WERI-Rb-1 (cell line): ENCODE measurements at regions not wholly inside any gene's neighbourhood (a gene's known extent, or its start where the extent isn't known, plus 50 kb on each side); places are given as distances from the start of the nearest gene placed in this dataset.

ENCODE experiments used
- DNase-seq: peaks from one replicate; pipeline ENCODE4 v3.0.0-alpha.2; 2020
- H3K27ac ChIP-seq: fragments of 250-450 bp; sonication (Bioruptor Pico); 2 replicates; pipeline ENCODE4 v1.5.1; 2020; ENCODE audit warnings: mild to moderate bottlenecking, moderate library complexity
- H3K27me3 ChIP-seq: fragments of 250-450 bp; sonication (Bioruptor Pico); 2 replicates; pipeline ENCODE4 v1.5.1; 2021; ENCODE audit warnings: mild to moderate bottlenecking, low read depth, moderate library complexity; ENCODE audit not compliant: insufficient read depth, severe bottlenecking
- H3K36me3 ChIP-seq: fragments of 250-450 bp; sonication (Bioruptor Pico); 2 replicates; pipeline ENCODE4 v1.5.1; 2020; ENCODE audit warnings: mild to moderate bottlenecking, moderate library complexity
- H3K4me3 ChIP-seq: 2 replicates; pipeline ENCODE4 v1.5.1; 2011; ENCODE audit warnings: low read depth, mild to moderate bottlenecking, control low read depth, low read length
- H3K9me3 ChIP-seq: fragments of 250-450 bp; sonication (Bioruptor Pico); 2 replicates; pipeline ENCODE4 v1.5.1; 2021; ENCODE audit warnings: mild to moderate bottlenecking, moderate library complexity; ENCODE audit not compliant: severe bottlenecking
- CTCF ChIP-seq: IDR thresholded peaks from 2 replicates; pipeline ENCODE4 v1.5.1; 2011; ENCODE audit warnings: low read depth, mild to moderate bottlenecking, control low read depth, inconsistent platforms, low read length

- TF ChIP-seq CTCF, result no peak
- Histone ChIP-seq H3K27me3 (peaks cover 42% of the 10 kb centered on the region), H3K9me3 (peaks cover 3% of the 10 kb centered on the region), H3K36me3 (no peaks in the 10 kb centered on the region), H3K27ac (no peak overlapping the region), H3K4me3 (no peak overlapping the region)
- DNase-seq, result no peak
Measured at GRCh38 chr6:132019586-132019985, 68.4 kb upstream of the CCN2 start.

- Histone ChIP-seq H3K4me3 (no peak overlapping the region), H3K27me3 (peaks cover 34% of the 10 kb centered on the region), H3K9me3 (no peaks in the 10 kb centered on the region), H3K27ac (no peak overlapping the region), H3K36me3 (no peaks in the 10 kb centered on the region)
- DNase-seq, result no peak
- TF ChIP-seq CTCF, result no peak
Measured at GRCh38 chr6:132017942-132018341, 66.8 kb upstream of the CCN2 start.

DNA sequence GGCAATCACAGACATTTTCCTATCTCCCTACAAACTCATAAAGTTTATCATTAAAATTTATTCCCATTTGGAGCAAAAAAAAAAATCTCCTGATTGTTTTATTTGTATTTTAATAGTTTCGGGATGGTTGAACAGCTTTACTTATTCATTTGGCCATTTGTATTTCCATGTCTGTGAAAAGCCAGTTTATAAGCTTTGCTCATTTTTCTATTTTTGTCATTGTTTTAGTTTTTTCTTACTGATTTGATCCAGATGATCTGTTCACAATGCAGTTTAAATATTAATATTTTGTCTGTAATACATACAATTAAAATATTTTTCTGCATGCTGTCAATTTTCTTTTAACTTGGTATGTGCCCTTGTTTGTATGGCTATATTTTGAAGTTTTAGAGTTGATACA is 65.2 kb upstream of the CCN2 start:
- Histone ChIP-seq H3K27ac (no peak overlapping the region), H3K27me3 (peaks cover 33% of the 10 kb centered on the region), H3K9me3 (no peaks in the 10 kb centered on the region), H3K4me3 (no peak overlapping the region), H3K36me3 (no peaks in the 10 kb centered on the region)
- no peak for DNase-seq
- no peak for TF ChIP-seq CTCF

DNA sequence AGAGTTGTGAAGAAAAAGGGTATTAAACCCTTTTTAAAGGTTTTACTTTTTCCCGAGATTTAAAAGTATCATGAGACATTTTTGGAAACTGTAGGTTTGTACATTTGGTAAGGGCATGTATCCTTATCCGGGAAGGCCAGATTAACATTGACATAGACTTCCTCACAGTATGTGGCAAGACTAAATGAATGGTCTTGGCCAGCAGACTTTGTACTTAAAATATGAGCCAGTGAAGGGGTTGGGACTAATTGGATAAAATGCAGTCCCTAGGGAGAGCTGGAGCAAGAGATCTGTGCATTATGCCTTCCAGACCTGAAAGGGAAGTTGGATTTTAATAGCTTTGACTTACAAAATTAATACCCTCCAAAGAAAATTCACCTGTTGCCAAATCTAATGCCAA is 60.4 kb upstream of the CCN2 start:
- peaks cover 37% of the 10 kb centered on the region for H3K27me3 ChIP-seq
- TF ChIP-seq CTCF, result no peak
- no peak overlapping the region for H3K27ac ChIP-seq
- no peak for DNase-seq
- no peaks in the 10 kb centered on the region for H3K9me3 ChIP-seq
- no peak overlapping the region for H3K4me3 ChIP-seq
- no peaks in the 10 kb centered on the region for H3K36me3 ChIP-seq

GRCh38 chr6:132009175-132009574 is 58.0 kb upstream of the CCN2 start:
- no peak overlapping the region for H3K4me3 ChIP-seq
- H3K36me3 ChIP-seq, result no peaks in the 10 kb centered on the region
- TF ChIP-seq CTCF, result no peak
- peaks cover 40% of the 10 kb centered on the region for H3K27me3 ChIP-seq
- no peak for DNase-seq
- H3K27ac ChIP-seq, result no peak overlapping the region
- no peaks in the 10 kb centered on the region for H3K9me3 ChIP-seq

DNA sequence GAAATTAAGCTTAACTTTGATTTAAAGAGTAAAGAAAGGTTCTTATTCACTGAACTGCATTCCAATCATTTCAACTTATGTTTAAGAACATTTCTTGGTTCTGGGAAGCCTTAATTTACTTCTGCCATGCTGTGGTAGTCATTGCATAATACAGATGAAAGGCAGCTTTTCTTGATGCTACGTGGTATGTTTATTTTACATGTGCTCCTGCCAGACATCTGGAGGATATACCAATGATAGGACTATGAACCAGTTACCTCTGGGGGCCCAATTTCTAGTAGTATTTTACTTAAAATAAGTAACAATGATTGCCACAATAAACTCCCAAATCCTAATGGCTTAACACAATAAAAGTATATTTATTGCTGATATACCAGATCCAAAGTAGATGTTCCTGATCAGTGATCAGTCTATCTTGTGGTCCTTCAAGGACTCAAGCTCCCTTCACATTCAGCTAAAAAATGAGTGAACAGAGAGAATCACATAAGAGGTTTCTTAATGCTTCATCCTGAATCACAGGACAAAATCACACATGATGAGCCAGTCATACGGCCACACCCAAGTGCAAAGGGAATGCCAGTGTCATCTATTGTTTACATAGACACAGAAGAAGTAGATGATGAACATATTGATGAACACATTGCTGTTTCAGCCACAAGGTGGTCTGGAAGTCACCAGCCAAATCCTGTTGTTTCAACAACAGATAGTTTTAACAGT is 56.5 kb upstream of the CCN2 start:
- H3K27ac ChIP-seq, result no peak overlapping the region
- DNase-seq, result no peak
- H3K4me3 ChIP-seq, result no peak overlapping the region
- no peaks in the 10 kb centered on the region for H3K36me3 ChIP-seq
- no peak for TF ChIP-seq CTCF
- peaks cover 43% of the 10 kb centered on the region for H3K27me3 ChIP-seq
- H3K9me3 ChIP-seq, result peaks cover 7% of the 10 kb centered on the region
